ENCODE measurements at regions not wholly inside any gene's neighbourhood (a gene's known extent, or its start where the extent isn't known, plus 50 kb on each side); places are given as distances from the start of the nearest gene placed in this dataset.

DNA sequence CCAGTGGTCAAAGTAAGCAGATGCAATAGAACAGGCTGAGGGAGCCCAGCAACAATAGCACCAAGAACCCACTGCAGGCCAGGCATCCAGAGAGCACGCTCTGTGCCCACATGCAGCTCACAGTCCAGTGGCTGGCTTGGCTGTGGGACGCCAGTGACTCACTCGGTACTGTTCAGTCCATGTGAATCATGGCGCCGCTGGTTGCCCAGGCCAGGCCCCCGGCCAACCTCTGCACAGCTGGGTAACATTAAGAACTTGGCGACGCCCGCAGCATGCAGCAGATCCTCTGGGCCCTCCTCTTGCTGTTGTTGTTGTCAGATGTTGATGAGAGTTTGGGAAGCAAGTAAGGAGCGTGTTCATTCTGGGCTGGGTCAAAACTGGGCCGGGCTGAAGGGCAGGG, 60.5 kb downstream of the MSX1 start:
- no peak overlapping the region for H3K4me3 ChIP-seq
- H3K9me3 ChIP-seq (ENCODE audit: low read depth), result no peaks in the 10 kb centered on the region
- no peak overlapping the region for H3K4me2 ChIP-seq (ENCODE audit: unreplicated experiment)
- 7 to 12% methylated on average over 11 of the region's 11 CpGs for WGBS, 2 experiments (ENCODE audit: low coverage in 1 of 2, low lambda C conversion rate in 2 of 2, missing lambda C conversion rate in 2 of 2)
- H3K36me3 ChIP-seq (ENCODE audit: low read depth), result no peaks in the 10 kb centered on the region
- TF ChIP-seq EZH2 (IDR thresholded peaks at IDR 0.05; ENCODE audit: insufficient read depth, poor library complexity, severe bottlenecking) (no peak), EZH2phosphoT487 (IDR thresholded peaks at IDR 0.05; ENCODE audit: insufficient read depth, low read depth) (no peak)
- H3K4me1 ChIP-seq (ENCODE audit: insufficient read depth), result no peaks in the 10 kb centered on the region
- in situ Hi-C loops (cut with MboI), result no loop called here
- H3K27me3 ChIP-seq (replicated peaks; ENCODE audit: insufficient read depth), result no peaks in the 10 kb centered on the region
- no peak overlapping the region for H3K27ac ChIP-seq
- no peaks in the 10 kb centered on the region for H3F3A ChIP-seq (ENCODE audit: insufficient read depth)
- H4K20me1 ChIP-seq (ENCODE audit: insufficient read depth), result no peaks in the 10 kb centered on the region
- H3K79me2 ChIP-seq (ENCODE audit: insufficient read depth), result no peaks in the 10 kb centered on the region
- peak; percentile 91 for DNase-seq
- no peaks in the 10 kb centered on the region for H3K9me2 ChIP-seq (ENCODE audit: insufficient read depth)
- H3K9ac ChIP-seq, result no peak overlapping the region
- H2AFZ ChIP-seq, result no peak overlapping the region

GRCh38 chr4:4921077-4921476, 61.6 kb downstream of the MSX1 start:
- Histone ChIP-seq H3K27me3 (replicated peaks; ENCODE audit: insufficient read depth) (no peaks in the 10 kb centered on the region), H3K4me3 (no peak overlapping the region), H3K4me2 (ENCODE audit: unreplicated experiment) (no peak overlapping the region), H4K20me1 (ENCODE audit: insufficient read depth) (no peaks in the 10 kb centered on the region), H3F3A (ENCODE audit: insufficient read depth) (no peaks in the 10 kb centered on the region), H3K27ac (no peak overlapping the region), H3K9me2 (ENCODE audit: insufficient read depth) (no peaks in the 10 kb centered on the region), H3K79me2 (ENCODE audit: insufficient read depth) (no peaks in the 10 kb centered on the region), H3K9ac (no peak overlapping the region), H3K36me3 (ENCODE audit: low read depth) (no peaks in the 10 kb centered on the region), H3K9me3 (ENCODE audit: low read depth) (no peaks in the 10 kb centered on the region), H2AFZ (no peak overlapping the region), H3K4me1 (ENCODE audit: insufficient read depth) (no peaks in the 10 kb centered on the region)
- in situ Hi-C loops (cut with MboI), result no loop called here
- DNase-seq, result no peak
- 89 to 97% methylated on average over 2 of the region's 2 CpGs for WGBS, 2 experiments (ENCODE audit: low coverage in 1 of 2, low lambda C conversion rate in 2 of 2, missing lambda C conversion rate in 2 of 2)
- TF ChIP-seq EZH2phosphoT487 (IDR thresholded peaks at IDR 0.05; ENCODE audit: insufficient read depth, low read depth) (no peak), EZH2 (IDR thresholded peaks at IDR 0.05; ENCODE audit: insufficient read depth, poor library complexity, severe bottlenecking) (no peak)

DNA sequence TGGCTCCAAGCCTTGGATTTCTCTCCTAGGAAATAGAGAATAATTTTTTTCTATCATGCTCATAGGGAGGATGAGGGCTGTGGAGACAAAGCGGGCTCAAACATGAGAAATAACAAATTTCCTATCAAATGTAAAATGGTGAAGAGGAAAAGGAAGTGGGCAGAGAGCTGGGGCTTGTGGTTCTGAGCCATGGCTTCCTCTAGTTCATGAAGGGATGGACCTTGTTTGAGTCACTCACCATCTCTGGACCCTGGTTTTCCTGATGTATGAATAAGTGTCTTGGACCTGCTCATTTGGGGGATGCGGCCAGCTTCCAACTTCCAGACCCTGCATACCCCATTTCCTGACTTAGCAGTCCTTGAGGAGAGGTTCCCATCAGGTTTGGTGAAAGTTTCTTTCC, 63.0 kb downstream of the MSX1 start:
- TF ChIP-seq EZH2phosphoT487 (IDR thresholded peaks at IDR 0.05; ENCODE audit: insufficient read depth, low read depth) (no peak), EZH2 (IDR thresholded peaks at IDR 0.05; ENCODE audit: insufficient read depth, poor library complexity, severe bottlenecking) (no peak)
- no peak overlapping the region for H3K9ac ChIP-seq

GRCh38 chr4:4923201-4923600, 63.7 kb downstream of the MSX1 start:
- Histone ChIP-seq H3K36me3 (ENCODE audit: low read depth) (no peaks in the 10 kb centered on the region), H3F3A (ENCODE audit: insufficient read depth) (no peaks in the 10 kb centered on the region), H3K9ac (no peak overlapping the region), H2AFZ (no peak overlapping the region), H3K27ac (no peak overlapping the region), H3K4me1 (ENCODE audit: insufficient read depth) (no peaks in the 10 kb centered on the region), H4K20me1 (ENCODE audit: insufficient read depth) (no peaks in the 10 kb centered on the region), H3K79me2 (ENCODE audit: insufficient read depth) (no peaks in the 10 kb centered on the region), H3K4me2 (ENCODE audit: unreplicated experiment) (no peak overlapping the region), H3K9me3 (ENCODE audit: low read depth) (no peaks in the 10 kb centered on the region), H3K4me3 (no peak overlapping the region), H3K9me2 (ENCODE audit: insufficient read depth) (no peaks in the 10 kb centered on the region), H3K27me3 (replicated peaks; ENCODE audit: insufficient read depth) (no peaks in the 10 kb centered on the region)
- in situ Hi-C loops (cut with MboI), result no loop called here
- no peak for DNase-seq
- TF ChIP-seq EZH2phosphoT487 (IDR thresholded peaks at IDR 0.05; ENCODE audit: insufficient read depth, low read depth) (no peak), EZH2 (IDR thresholded peaks at IDR 0.05; ENCODE audit: insufficient read depth, poor library complexity, severe bottlenecking) (no peak)
- 58 to 85% methylated on average over 1 of the region's 1 CpG for WGBS, 2 experiments (ENCODE audit: low coverage in 1 of 2, low lambda C conversion rate in 2 of 2, missing lambda C conversion rate in 2 of 2)

More for the DNA sequence above, 63.0 kb downstream of the MSX1 start:
- in situ Hi-C loops (cut with MboI), result no loop called here
- no peaks in the 10 kb centered on the region for H3K79me2 ChIP-seq (ENCODE audit: insufficient read depth)
- H3K4me3 ChIP-seq, result no peak overlapping the region
- no peaks in the 10 kb centered on the region for H3K27me3 ChIP-seq (replicated peaks; ENCODE audit: insufficient read depth)
- H3K36me3 ChIP-seq (ENCODE audit: low read depth), result no peaks in the 10 kb centered on the region
- H2AFZ ChIP-seq, result no peak overlapping the region
- H3K9me3 ChIP-seq (ENCODE audit: low read depth), result no peaks in the 10 kb centered on the region
- no peak overlapping the region for H3K27ac ChIP-seq
- no peaks in the 10 kb centered on the region for H4K20me1 ChIP-seq (ENCODE audit: insufficient read depth)
- no peaks in the 10 kb centered on the region for H3K9me2 ChIP-seq (ENCODE audit: insufficient read depth)
- no peak overlapping the region for H3K4me2 ChIP-seq (ENCODE audit: unreplicated experiment)
- H3F3A ChIP-seq (ENCODE audit: insufficient read depth), result no peaks in the 10 kb centered on the region
- WGBS, 2 experiments (ENCODE audit: low coverage in 1 of 2, low lambda C conversion rate in 2 of 2, missing lambda C conversion rate in 2 of 2), result 86 to 93% methylated on average over 2 of the region's 2 CpGs
- no peak for DNase-seq
- H3K4me1 ChIP-seq (ENCODE audit: insufficient read depth), result no peaks in the 10 kb centered on the region

DNA sequence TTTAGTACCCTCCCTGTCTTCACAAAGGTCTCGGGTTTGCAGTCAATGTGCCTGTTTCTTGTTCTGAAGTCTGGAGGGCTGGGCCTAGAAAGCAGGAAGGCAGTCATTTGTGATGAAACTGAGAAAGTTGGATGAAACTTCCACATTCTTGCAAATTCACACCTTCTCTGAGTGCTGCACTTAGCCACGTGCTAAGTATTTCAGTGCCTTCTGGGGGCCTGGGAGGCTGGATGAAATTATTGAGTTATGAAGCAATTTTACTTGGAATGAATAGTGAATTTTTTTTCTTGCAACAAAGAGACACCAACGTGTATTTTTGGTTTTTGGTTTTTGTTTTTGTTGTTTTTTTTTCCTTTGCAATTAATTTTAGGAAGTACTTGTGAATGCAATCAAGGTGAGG, 71.2 kb downstream of the MSX1 start:
- Histone ChIP-seq H3K9me3 (ENCODE audit: low read depth) (no peaks in the 10 kb centered on the region), H3K27me3 (replicated peaks; ENCODE audit: insufficient read depth) (peaks cover 4% of the 10 kb centered on the region; the same call in 1 of the 2 replicates), H3K4me3 (no peak overlapping the region), H4K20me1 (ENCODE audit: insufficient read depth) (no peaks in the 10 kb centered on the region), H3F3A (ENCODE audit: insufficient read depth) (no peaks in the 10 kb centered on the region), H3K27ac (no peak overlapping the region), H3K36me3 (ENCODE audit: low read depth) (no peaks in the 10 kb centered on the region), H3K9me2 (ENCODE audit: insufficient read depth) (no peaks in the 10 kb centered on the region), H3K79me2 (ENCODE audit: insufficient read depth) (no peaks in the 10 kb centered on the region), H3K4me2 (ENCODE audit: unreplicated experiment) (no peak overlapping the region), H3K4me1 (ENCODE audit: insufficient read depth) (no peaks in the 10 kb centered on the region), H3K9ac (no peak overlapping the region), H2AFZ (no peak overlapping the region)
- no peak for DNase-seq
- in situ Hi-C loops (cut with MboI), result no loop called here
- 5% methylated on average over 3 of the region's 3 CpGs for WGBS, 2 experiments (ENCODE audit: low coverage in 1 of 2, low lambda C conversion rate in 2 of 2, missing lambda C conversion rate in 2 of 2)
- TF ChIP-seq EZH2 (IDR thresholded peaks at IDR 0.05; ENCODE audit: insufficient read depth, poor library complexity, severe bottlenecking) (no peak), EZH2phosphoT487 (IDR thresholded peaks at IDR 0.05; ENCODE audit: insufficient read depth, low read depth) (no peak)
